ENCODE measurements at regions not wholly inside any gene's neighbourhood (a gene's known extent, or its start where the extent isn't known, plus 50 kb on each side); places are given as distances from the start of the nearest gene placed in this dataset.

GRCh38 chr1:191634801-191635508 is 523.3 kb upstream of the RGS18 start:
- H3K4me1 ChIP-seq (ENCODE audit: control insufficient read depth, insufficient read depth, low read length), result no peaks in the 10 kb centered on the region
- no peaks in the 10 kb centered on the region for H3K36me3 ChIP-seq (ENCODE audit: control insufficient read depth, insufficient read depth, low read length)
- H3K4me3 ChIP-seq (ENCODE audit: low read length), result no peak overlapping the region
- no peaks in the 10 kb centered on the region for H3K27me3 ChIP-seq (ENCODE audit: control insufficient read depth, insufficient read depth, low read length)
- DNase-seq, result no peak
- peaks cover 2% of the 10 kb centered on the region for H3K9me3 ChIP-seq (replicated peaks; ENCODE audit: control insufficient read depth, low read depth, low read length)
- WGBS (ENCODE audit: insufficient coverage), result no CpG with 5 or more reads among the region's 3 CpGs
- no peak overlapping the region for H3K27ac ChIP-seq (ENCODE audit: low read length)

GRCh38 chr1:191636345-191636744 is 521.9 kb upstream of the RGS18 start:
- Histone ChIP-seq H3K27me3 (ENCODE audit: control insufficient read depth, insufficient read depth, low read length) (no peaks in the 10 kb centered on the region), H3K27ac (ENCODE audit: low read length) (no peak overlapping the region), H3K9me3 (replicated peaks; ENCODE audit: control insufficient read depth, low read depth, low read length) (no peaks in the 10 kb centered on the region), H3K4me1 (ENCODE audit: control insufficient read depth, insufficient read depth, low read length) (no peaks in the 10 kb centered on the region), H3K36me3 (ENCODE audit: control insufficient read depth, insufficient read depth, low read length) (no peaks in the 10 kb centered on the region), H3K4me3 (ENCODE audit: low read length) (no peak overlapping the region)
- no peak for DNase-seq

- DNase-seq, result no peak
- 81% methylated on average over 2 of the region's 9 CpGs for WGBS (ENCODE audit: insufficient coverage)
- no peaks in the 10 kb centered on the region for H3K4me1 ChIP-seq (ENCODE audit: control insufficient read depth, insufficient read depth, low read length)
- H3K27me3 ChIP-seq (ENCODE audit: control insufficient read depth, insufficient read depth, low read length), result no peaks in the 10 kb centered on the region
- H3K4me3 ChIP-seq (ENCODE audit: low read length), result no peak overlapping the region
- no peaks in the 10 kb centered on the region for H3K36me3 ChIP-seq (ENCODE audit: control insufficient read depth, insufficient read depth, low read length)
- H3K9me3 ChIP-seq (replicated peaks; ENCODE audit: control insufficient read depth, low read depth, low read length), result no peaks in the 10 kb centered on the region
- no peak overlapping the region for H3K27ac ChIP-seq (ENCODE audit: low read length)
These were observed 516.6 kb upstream of the RGS18 start for GRCh38 chr1:191641420-191642260.

DNA sequence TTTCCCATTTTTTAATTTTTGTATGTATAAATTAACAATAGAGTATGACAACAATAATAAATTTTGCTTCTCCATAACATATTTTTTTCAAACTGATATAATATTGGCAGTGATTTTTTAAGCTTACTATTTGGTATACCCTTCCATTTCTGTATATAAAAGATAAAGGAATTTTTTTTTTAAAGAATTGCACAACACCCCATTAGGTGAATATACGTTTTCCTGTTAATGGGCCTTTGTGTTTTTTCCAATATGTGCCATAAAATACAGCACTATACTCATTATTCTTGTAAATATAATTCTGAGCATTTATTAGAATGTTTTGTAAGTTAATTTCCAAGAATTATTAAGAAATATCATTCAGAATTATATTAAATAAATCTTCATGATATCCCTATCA is 515.2 kb upstream of the RGS18 start:
- Histone ChIP-seq H3K27me3 (ENCODE audit: control insufficient read depth, insufficient read depth, low read length) (no peaks in the 10 kb centered on the region), H3K27ac (ENCODE audit: low read length) (no peak overlapping the region), H3K36me3 (ENCODE audit: control insufficient read depth, insufficient read depth, low read length) (no peaks in the 10 kb centered on the region), H3K4me3 (ENCODE audit: low read length) (no peak overlapping the region), H3K4me1 (ENCODE audit: control insufficient read depth, insufficient read depth, low read length) (no peaks in the 10 kb centered on the region), H3K9me3 (replicated peaks; ENCODE audit: control insufficient read depth, low read depth, low read length) (no peaks in the 10 kb centered on the region)
- DNase-seq, result no peak
- no CpG with 5 or more reads among the region's 1 CpG for WGBS (ENCODE audit: insufficient coverage)

GRCh38 chr1:191648939-191649338 is 509.3 kb upstream of the RGS18 start:
- no peak overlapping the region for H3K4me3 ChIP-seq (ENCODE audit: low read length)
- H3K9me3 ChIP-seq (replicated peaks; ENCODE audit: control insufficient read depth, low read depth, low read length), result no peaks in the 10 kb centered on the region
- no peaks in the 10 kb centered on the region for H3K27me3 ChIP-seq (ENCODE audit: control insufficient read depth, insufficient read depth, low read length)
- DNase-seq, result no peak
- H3K4me1 ChIP-seq (ENCODE audit: control insufficient read depth, insufficient read depth, low read length), result peaks cover 3% of the 10 kb centered on the region
- no peak overlapping the region for H3K27ac ChIP-seq (ENCODE audit: low read length)
- H3K36me3 ChIP-seq (ENCODE audit: control insufficient read depth, insufficient read depth, low read length), result no peaks in the 10 kb centered on the region
- no CpG with 5 or more reads among the region's 2 CpGs for WGBS (ENCODE audit: insufficient coverage)

DNA sequence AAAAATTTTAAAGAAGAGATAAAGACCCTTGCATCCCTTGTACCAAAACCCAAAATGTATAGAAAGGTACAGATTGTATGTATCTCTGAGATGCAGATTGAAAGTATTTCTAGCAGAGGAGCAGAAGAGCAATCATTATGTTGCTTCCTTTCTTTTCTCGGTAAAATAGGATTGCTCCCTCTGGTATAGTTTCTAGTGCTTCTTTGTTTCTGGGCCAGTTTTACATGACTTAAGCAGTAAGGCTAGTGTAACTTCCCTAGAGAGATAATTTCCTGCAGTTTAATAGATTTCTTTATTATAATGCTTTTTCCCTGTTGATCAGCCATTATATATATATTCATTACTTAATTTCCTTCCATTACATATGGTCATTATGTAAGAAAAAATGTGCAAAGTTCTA is 496.2 kb upstream of the RGS18 start:
- Histone ChIP-seq H3K36me3 (ENCODE audit: control insufficient read depth, insufficient read depth, low read length) (no peaks in the 10 kb centered on the region), H3K9me3 (replicated peaks; ENCODE audit: control insufficient read depth, low read depth, low read length) (no peaks in the 10 kb centered on the region), H3K4me3 (ENCODE audit: low read length) (no peak overlapping the region), H3K4me1 (ENCODE audit: control insufficient read depth, insufficient read depth, low read length) (no peaks in the 10 kb centered on the region), H3K27ac (ENCODE audit: low read length) (no peak overlapping the region), H3K27me3 (ENCODE audit: control insufficient read depth, insufficient read depth, low read length) (no peaks in the 10 kb centered on the region)
- peak; percentile 38 for DNase-seq
- WGBS (ENCODE audit: insufficient coverage), result no CpG with 5 or more reads among the region's 1 CpG

- no peaks in the 10 kb centered on the region for H3K9me3 ChIP-seq (replicated peaks; ENCODE audit: control insufficient read depth, low read depth, low read length)
- no peaks in the 10 kb centered on the region for H3K27me3 ChIP-seq (ENCODE audit: control insufficient read depth, insufficient read depth, low read length)
- H3K4me3 ChIP-seq (ENCODE audit: low read length), result no peak overlapping the region
- H3K36me3 ChIP-seq (ENCODE audit: control insufficient read depth, insufficient read depth, low read length), result no peaks in the 10 kb centered on the region
- no CpG with 5 or more reads among the region's 1 CpG for WGBS (ENCODE audit: insufficient coverage)
- DNase-seq, result no peak
- no peak overlapping the region for H3K27ac ChIP-seq (ENCODE audit: low read length)
- no peaks in the 10 kb centered on the region for H3K4me1 ChIP-seq (ENCODE audit: control insufficient read depth, insufficient read depth, low read length)
These were observed 495.5 kb upstream of the RGS18 start for GRCh38 chr1:191662746-191663145.

GRCh38 chr1:191668525-191668924 is 489.7 kb upstream of the RGS18 start:
- Histone ChIP-seq H3K9me3 (replicated peaks; ENCODE audit: control insufficient read depth, low read depth, low read length) (no peaks in the 10 kb centered on the region), H3K4me1 (ENCODE audit: control insufficient read depth, insufficient read depth, low read length) (no peaks in the 10 kb centered on the region), H3K36me3 (ENCODE audit: control insufficient read depth, insufficient read depth, low read length) (no peaks in the 10 kb centered on the region), H3K4me3 (ENCODE audit: low read length) (no peak overlapping the region), H3K27me3 (ENCODE audit: control insufficient read depth, insufficient read depth, low read length) (no peaks in the 10 kb centered on the region), H3K27ac (ENCODE audit: low read length) (no peak overlapping the region)
- 100% methylated on average over 1 of the region's 5 CpGs for WGBS (ENCODE audit: insufficient coverage)
- DNase-seq, result no peak

GRCh38 chr1:191669629-191670028 is 488.6 kb upstream of the RGS18 start:
- H3K4me1 ChIP-seq (ENCODE audit: control insufficient read depth, insufficient read depth, low read length), result no peaks in the 10 kb centered on the region
- H3K4me3 ChIP-seq (ENCODE audit: low read length), result no peak overlapping the region
- H3K27ac ChIP-seq (ENCODE audit: low read length), result no peak overlapping the region
- H3K36me3 ChIP-seq (ENCODE audit: control insufficient read depth, insufficient read depth, low read length), result no peaks in the 10 kb centered on the region
- no peak for DNase-seq
- H3K9me3 ChIP-seq (replicated peaks; ENCODE audit: control insufficient read depth, low read depth, low read length), result no peaks in the 10 kb centered on the region
- no peaks in the 10 kb centered on the region for H3K27me3 ChIP-seq (ENCODE audit: control insufficient read depth, insufficient read depth, low read length)
- WGBS (ENCODE audit: insufficient coverage), result no CpG with 5 or more reads among the region's 2 CpGs

DNA sequence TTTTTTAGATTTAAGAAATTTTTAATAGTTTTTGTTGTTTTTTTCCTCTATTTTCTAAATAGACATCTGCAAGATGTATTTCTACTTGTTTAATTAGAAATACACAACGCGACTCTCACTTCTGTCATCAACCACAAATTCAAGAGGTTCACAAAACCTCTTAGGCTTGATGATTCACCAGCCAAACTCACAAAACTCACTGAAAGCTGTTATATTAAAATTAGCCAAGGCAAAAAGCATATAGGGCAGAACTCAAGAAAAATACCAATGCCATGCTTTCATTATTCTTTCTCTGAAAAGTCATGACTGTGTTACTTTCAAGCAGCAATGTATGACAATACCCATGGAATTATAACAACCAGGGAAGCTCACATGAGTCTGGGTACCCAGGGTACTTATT is 487.0 kb upstream of the RGS18 start:
- H3K27me3 ChIP-seq (ENCODE audit: control insufficient read depth, insufficient read depth, low read length), result no peaks in the 10 kb centered on the region
- no peak for DNase-seq
- no CpG with 5 or more reads among the region's 2 CpGs for WGBS (ENCODE audit: insufficient coverage)
- H3K36me3 ChIP-seq (ENCODE audit: control insufficient read depth, insufficient read depth, low read length), result no peaks in the 10 kb centered on the region
- no peak overlapping the region for H3K27ac ChIP-seq (ENCODE audit: low read length)
- no peak overlapping the region for H3K4me3 ChIP-seq (ENCODE audit: low read length)
- H3K4me1 ChIP-seq (ENCODE audit: control insufficient read depth, insufficient read depth, low read length), result no peaks in the 10 kb centered on the region
- H3K9me3 ChIP-seq (replicated peaks; ENCODE audit: control insufficient read depth, low read depth, low read length), result no peaks in the 10 kb centered on the region
